ENCODE measurements at regions not wholly inside any gene's neighbourhood (a gene's known extent, or its start where the extent isn't known, plus 50 kb on each side); places are given as distances from the start of the nearest gene placed in this dataset.

GRCh38 chr4:106816496-106816895 is 219.6 kb downstream of the DKK2 start:
- TF ChIP-seq POLR2AphosphoS5 (IDR thresholded peaks at IDR 0.05; ENCODE audit: borderline replicate concordance, low read depth, low read length) (no peak), FOXP2 (optimal IDR thresholded peaks at IDR 0.05; ENCODE audit: control extremely low read depth, extremely low read length, insufficient read depth) (no peak)

Data from SK-N-MC (cell line).